BE2C (cell line): ENCODE measurements at regions not wholly inside any gene's neighbourhood (a gene's known extent, or its start where the extent isn't known, plus 50 kb on each side); places are given as distances from the start of the nearest gene placed in this dataset.

ENCODE experiments used
- DNase-seq: peaks from one replicate; pipeline ENCODE4 v3.0.0-alpha.2; 2020
- H3K27me3 ChIP-seq: fragments of 250-450 bp; sonication (Bioruptor Pico); 2 replicates; pipeline ENCODE4 v1.5.1; 2020; ENCODE audit warnings: mild to moderate bottlenecking
- H3K36me3 ChIP-seq: fragments of 250-450 bp; sonication (Bioruptor Pico); 2 replicates; pipeline ENCODE4 v1.5.1; 2020; ENCODE audit warnings: mild to moderate bottlenecking
- H3K4me1 ChIP-seq: fragments of 250-450 bp; sonication (Bioruptor Pico); 2 replicates; pipeline ENCODE4 v1.5.1; 2020
- H3K4me3 ChIP-seq: 2 replicates; pipeline ENCODE4 v1.5.1; 2011; ENCODE audit warnings: low read depth, low read length
- H3K9me3 ChIP-seq: fragments of 250-450 bp; sonication (Bioruptor Pico); 2 replicates; pipeline ENCODE4 v1.5.1; 2020
- CTCF ChIP-seq: IDR thresholded peaks from 2 replicates; pipeline ENCODE4 v1.5.1; 2012; ENCODE audit warnings: mild to moderate bottlenecking, low read depth, low read length

DNA sequence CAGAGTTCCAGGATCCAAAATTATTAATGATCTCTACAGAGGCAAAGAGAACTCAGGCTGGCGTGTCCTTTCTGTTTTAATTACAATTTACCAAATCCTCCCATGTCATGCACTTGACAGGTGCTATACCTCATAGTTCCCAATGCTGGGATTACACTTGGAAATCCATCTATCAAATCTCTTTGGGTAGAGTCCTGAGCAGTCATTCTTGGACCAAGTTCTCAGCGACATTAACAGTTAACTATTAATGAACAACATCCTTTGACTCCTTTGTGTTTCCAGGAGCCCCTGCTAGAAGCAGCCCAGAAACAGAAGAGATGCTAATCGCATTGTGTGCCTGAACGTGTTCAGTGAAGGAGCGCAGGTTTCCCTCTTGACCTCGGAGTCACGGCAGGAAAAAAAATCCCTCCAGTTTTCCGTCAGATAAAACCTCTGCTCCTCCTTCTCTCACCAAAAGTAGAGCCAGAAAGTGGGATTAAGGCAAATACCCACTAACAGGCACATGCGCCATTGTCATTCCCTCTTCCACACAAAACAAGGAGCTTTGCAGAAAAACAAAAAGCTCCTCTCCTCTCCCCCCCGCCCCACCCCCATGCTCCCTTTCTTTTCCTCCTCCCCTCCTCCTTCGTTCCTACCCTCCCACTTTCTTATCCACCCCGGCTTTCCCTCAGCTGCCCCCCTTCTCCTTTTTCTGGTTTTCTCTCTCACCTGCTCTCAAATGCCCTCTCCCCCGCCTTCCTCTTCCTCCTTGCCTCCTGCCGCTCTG lies 224.7 kb downstream of the ZIC5 start:
- no peak for DNase-seq
- no peak for TF ChIP-seq CTCF
- H3K4me3 ChIP-seq: no peak overlapping the region
- no peaks in the 10 kb centered on the region for H3K36me3 ChIP-seq
- no peaks in the 10 kb centered on the region for H3K4me1 ChIP-seq
- no peaks in the 10 kb centered on the region for H3K9me3 ChIP-seq
- no peaks in the 10 kb centered on the region for H3K27me3 ChIP-seq

GRCh38 chr13:99743094-99743493 lies 228.5 kb downstream of the ZIC5 start:
- H3K27me3 ChIP-seq: no peaks in the 10 kb centered on the region
- no peak for DNase-seq

GRCh38 chr13:99741960-99742359 lies 229.6 kb downstream of the ZIC5 start:
- H3K36me3 ChIP-seq: no peaks in the 10 kb centered on the region
- TF ChIP-seq CTCF: no peak
- no peaks in the 10 kb centered on the region for H3K9me3 ChIP-seq
- DNase-seq: no peak
- H3K27me3 ChIP-seq: no peaks in the 10 kb centered on the region
- H3K4me1 ChIP-seq: no peaks in the 10 kb centered on the region
- H3K4me3 ChIP-seq: no peak overlapping the region

More at GRCh38 chr13:99743094-99743493, 228.5 kb downstream of the ZIC5 start:
- H3K4me3 ChIP-seq: no peak overlapping the region
- no peaks in the 10 kb centered on the region for H3K4me1 ChIP-seq
- no peak for TF ChIP-seq CTCF
- no peaks in the 10 kb centered on the region for H3K9me3 ChIP-seq
- H3K36me3 ChIP-seq: no peaks in the 10 kb centered on the region

- no peaks in the 10 kb centered on the region for H3K27me3 ChIP-seq
- no peak for DNase-seq
- H3K4me3 ChIP-seq: no peak overlapping the region
- H3K9me3 ChIP-seq: no peaks in the 10 kb centered on the region
- no peaks in the 10 kb centered on the region for H3K4me1 ChIP-seq
- no peak for TF ChIP-seq CTCF
- no peaks in the 10 kb centered on the region for H3K36me3 ChIP-seq
These were observed 231.2 kb downstream of the ZIC5 start for GRCh38 chr13:99740251-99740979.

DNA sequence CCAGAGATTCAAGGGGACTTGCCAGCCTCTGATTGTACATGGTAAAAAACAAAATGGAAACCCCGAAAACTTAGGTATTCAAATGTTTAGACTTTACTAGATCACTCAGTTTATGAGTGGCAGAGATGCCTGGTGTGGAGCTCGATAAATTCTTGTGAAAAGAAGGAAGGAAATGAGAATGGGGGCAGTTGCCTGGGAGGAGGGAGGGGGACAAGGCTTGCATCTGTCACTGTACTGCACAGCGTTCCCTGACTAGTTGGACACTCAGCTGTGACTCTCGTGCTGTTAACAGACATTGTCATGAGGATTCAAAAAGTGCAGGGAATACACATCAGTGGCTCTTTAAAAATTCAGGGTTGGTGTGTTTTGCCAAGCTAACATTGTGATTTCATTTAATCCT lies 232.9 kb downstream of the ZIC5 start:
- DNase-seq: no peak
- Histone ChIP-seq H3K36me3 (no peaks in the 10 kb centered on the region), H3K27me3 (no peaks in the 10 kb centered on the region), H3K9me3 (no peaks in the 10 kb centered on the region), H3K4me3 (no peak overlapping the region), H3K4me1 (no peaks in the 10 kb centered on the region)
- TF ChIP-seq CTCF: no peak
